DMS79 treated with DMSO at 0.1 percent for 48 hours (cell line): ENCODE measurements at regions not wholly inside any gene's neighbourhood (a gene's known extent, or its start where the extent isn't known, plus 50 kb on each side); places are given as distances from the start of the nearest gene placed in this dataset.
A peak's percentile ranks its signal among the peaks of the same experiment; 100 is the strongest.
"Not testable (repeated sequence)": the region's sequence is repeated elsewhere in the genome, so short reads cannot be mapped to it uniquely, and the experiment has no call there.

Experiments used
- DNase-seq: peaks from one replicate; lab custom pipeline; 2025; lab: John Stamatoyannopoulos, UW

- DNase-seq, result no peak
Measured at GRCh38 chr5:96483878-96484277, 50.8 kb upstream of the PCSK1 start.

DNA sequence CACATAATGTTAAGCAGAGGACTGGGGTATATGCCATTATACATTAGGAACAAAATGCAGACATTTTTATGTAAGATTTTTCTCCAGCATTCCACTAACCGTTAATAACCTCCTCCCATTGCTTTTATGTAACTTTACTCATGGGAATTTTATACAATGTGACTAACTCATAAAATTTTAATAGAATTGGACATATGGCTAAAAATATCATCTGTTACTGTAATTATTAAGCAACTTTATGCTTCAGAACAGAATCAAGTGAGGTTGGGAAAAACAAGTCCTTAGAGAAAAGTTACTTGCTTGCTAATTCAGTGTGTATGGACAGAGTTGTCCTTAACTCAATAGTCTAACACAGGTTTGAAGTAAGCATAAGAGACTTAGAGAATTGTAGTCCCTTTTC, 54.8 kb upstream of the PCSK1 start:
- DNase-seq, result no peak

- no peak for DNase-seq
Measured at GRCh38 chr5:96489532-96489931, 56.5 kb upstream of the PCSK1 start.

GRCh38 chr5:96492459-96493047, 59.5 kb upstream of the PCSK1 start:
- no peak for DNase-seq

DNA sequence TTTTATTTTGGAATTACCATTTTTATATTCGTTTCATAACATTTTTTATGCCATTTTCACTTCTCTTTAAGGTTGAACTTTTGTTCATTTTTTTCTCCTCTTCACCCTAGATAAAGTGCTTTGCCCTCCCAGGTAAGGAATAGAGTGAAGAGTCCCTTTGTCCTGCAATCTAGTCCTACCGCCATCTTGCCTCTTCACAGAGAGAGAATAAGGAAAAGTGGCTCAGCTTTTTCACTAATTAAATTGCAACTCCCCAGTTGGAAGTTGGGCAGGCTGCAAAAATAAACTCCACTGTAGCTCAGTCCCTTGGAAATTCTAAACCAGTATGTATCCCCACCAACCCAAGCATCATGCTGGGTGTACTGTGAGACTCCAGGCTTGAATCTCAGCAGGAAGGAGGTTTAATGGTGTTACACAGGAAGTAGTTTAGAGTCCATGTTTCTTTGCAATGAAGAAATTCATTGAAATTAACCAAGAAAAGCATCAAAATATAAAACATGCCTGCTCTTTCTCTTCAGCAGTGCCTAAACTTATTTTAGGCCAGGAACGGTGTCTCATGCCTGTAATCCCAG, 60.3 kb upstream of the PCSK1 start:
- DNase-seq, result no peak

DNA sequence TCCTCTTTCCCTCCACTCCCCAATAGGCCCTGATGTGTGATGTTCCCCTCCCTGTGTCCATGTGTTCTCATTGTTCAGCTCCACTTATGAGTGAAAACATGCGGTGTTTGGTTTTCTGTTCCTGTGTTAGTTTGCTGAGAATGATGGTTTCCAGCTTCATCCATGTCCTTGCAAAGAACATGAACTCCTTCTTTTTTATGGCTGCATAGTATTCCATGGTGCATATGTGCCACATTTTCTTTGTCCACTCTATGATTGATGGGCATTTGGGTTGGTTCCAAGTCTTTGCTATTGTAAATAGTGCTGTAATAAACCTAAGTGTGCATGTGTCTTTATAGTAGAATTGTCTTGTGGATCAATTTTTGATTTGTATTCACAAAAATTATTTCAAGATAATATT, 62.4 kb upstream of the PCSK1 start:
- DNase-seq, result not testable (repeated sequence)

DNA sequence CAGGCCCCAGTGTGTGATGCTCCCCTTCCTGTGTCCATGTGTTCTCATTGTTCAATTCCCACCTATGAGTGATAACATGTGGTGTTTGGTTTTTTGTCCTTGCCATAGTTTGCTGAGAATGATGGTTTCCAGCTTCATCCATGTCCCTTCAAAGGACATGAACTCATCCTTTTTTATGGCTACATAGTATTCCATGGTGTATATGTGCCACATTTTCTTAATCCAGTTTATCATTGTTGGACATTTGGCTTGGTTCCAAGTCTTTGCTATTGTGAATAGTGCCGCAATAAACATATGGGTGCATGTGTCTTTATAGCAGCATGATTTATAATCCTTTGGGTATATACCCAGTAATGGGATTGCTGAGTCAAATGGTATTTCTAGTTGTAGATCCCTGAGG, 64.0 kb upstream of the PCSK1 start:
- DNase-seq, result not testable (repeated sequence)

- no peak for DNase-seq
Measured at GRCh38 chr5:96499753-96500345, 66.8 kb upstream of the PCSK1 start.

DNA sequence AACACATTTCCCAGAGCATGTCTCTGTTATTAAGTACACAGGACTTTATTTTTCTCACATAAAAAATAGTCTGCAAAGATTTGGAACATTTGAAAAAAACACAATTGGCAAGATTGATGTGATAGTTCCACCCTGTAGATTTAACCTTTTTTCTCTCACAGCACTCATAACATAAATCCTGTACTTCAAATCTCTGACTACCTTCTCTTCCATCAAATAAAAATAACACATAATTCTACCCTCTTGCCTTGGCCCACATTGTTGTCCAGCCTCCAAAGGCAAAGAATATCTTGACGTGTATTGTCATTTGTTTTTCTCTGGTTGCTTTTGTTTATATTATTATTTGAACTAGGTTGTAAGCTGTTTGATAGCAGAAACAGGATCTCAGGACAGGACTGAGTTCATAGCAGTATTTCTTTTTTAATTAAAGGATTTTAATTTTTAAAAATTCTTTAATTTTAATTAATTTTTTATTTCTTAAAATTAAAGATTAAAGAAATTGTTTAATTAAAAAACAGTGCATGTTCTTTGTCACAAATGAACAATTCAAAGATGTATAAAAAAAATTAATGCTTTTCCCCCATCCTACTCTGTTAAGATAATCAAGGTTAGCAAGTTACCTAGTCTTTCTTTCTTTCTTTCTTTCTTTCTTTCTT, 69.1 kb upstream of the PCSK1 start:
- no peak for DNase-seq

DNA sequence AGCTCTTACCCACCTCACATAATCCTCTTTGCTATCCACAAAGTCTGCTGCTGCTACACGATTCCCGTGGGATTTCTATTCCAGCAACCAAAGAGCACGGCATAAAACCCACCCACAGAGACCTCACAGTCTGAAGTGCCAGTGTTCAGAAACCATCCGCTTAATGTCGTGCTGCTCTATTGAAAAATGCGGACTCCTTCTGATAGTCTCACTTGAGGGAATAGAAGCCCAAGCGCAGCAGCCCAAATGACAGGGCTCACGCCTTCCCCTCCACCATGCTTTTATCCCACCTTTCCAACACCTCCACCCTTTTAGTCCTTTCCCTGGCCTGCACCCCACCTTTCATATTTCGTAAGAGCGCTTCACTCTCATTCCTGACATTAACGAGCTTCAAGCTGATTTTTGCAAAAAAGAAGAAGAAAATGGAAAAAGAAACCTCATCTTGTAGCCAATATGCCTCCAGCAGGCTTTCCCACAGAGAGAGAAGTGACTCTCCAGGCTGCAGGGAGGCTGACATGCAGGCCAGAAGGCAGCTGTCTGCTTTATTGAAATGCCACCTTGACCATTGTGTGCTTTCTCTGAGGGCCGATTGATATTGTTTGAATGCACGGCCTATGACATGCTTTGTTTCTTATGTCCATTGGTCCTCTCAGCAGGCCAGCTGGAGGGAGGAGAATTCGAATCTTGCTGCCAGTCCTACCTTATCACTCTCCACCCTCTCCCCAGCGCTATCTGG, 70.6 kb upstream of the PCSK1 start:
- DNase-seq, result peak; percentile 50

- DNase-seq, result no peak
Measured at GRCh38 chr5:96506376-96506775, 73.3 kb upstream of the PCSK1 start.

GRCh38 chr5:96506866-96507527, 73.9 kb upstream of the PCSK1 start:
- no peak for DNase-seq

GRCh38 chr5:96509316-96509715, 76.3 kb upstream of the PCSK1 start:
- no peak for DNase-seq

DNA sequence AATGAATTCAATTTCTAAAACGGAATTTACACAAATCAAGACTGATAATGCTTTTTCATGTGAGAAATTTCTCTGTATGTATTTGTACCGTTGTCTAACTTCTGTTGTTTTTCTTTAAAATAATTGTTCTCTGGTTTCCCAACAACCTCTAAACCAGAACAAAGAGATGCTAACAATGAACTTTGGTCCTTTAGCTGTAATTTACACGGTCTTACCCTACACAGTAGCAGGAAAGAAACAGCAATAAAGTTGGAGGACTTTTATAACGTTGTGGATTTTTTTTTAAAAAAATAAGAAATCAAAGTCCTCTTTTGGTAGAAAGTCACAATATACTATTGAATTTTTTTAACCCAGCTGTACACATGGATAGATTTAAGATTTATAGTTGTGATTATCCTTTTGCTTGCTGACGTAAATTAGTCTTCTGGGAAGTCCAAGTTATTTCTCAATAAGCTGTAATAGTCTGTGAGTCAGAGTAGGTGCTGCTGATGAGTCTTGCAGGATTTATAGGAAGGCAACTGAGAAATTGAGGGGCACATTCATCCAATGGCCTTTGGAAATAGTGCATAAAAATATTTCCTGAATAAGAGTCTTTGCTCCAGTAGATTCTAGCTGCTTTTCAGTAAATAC, 76.8 kb upstream of the PCSK1 start:
- DNase-seq, result no peak

DNA sequence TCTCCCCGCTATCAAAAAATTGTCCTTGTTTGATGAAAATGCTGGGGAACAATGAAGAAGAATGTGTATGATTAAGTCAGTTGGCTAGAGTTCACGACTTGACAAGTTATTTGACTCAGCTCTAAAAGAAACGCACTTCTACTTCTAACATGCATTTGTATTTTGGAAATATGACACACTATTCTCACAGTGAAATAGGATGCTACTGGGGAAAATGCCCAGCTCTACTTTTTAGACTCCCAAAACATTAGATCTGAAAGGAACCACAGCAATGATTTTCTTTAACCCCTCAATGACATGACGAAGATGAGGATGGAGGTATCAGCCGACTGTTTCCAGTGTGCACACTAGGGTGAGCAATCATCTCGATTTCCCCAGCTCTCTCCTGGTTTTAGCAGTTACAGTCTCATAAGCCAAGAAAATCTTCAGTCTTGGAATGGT, 83.6 kb upstream of the PCSK1 start:
- DNase-seq, result peak; percentile 31

GRCh38 chr5:96517295-96517694, 84.2 kb upstream of the PCSK1 start:
- peak; percentile 68 for DNase-seq

GRCh38 chr5:96520345-96520744, 87.3 kb upstream of the PCSK1 start:
- no peak for DNase-seq

DNA sequence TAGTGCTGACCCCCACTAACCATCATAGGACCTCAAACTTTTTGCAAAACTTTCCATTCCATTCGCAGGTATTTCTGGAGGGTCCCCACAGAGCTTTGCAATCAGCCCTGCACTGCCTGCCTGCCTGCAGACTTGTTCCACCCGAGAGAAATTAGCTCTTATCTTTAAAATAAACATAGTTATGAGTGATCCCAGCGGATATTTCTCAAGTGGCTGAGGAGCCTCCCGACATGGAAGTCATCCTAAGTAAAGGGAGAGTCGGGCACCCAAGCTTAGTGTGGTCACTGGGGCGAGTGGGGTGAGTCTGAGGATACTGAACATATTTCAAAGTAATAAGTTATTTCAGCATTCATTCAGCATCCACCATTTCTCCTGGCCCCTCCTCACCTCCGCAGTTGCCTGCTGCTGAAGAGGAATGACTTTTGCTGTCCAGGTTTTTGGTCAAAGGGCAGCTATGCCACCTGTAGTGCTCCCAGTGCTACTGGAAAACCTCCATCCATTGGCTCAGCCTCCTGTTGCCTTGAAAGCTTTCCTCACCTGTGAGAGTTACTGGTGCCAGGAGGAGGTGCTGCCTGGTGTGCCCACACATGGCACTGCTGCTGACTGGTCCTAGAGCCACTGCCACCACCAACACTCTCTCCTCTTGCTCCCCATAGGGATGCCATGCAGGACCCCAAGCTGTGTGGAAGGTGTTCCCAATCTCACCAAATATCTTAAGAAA, 89.7 kb upstream of the PCSK1 start:
- no peak for DNase-seq

DNA sequence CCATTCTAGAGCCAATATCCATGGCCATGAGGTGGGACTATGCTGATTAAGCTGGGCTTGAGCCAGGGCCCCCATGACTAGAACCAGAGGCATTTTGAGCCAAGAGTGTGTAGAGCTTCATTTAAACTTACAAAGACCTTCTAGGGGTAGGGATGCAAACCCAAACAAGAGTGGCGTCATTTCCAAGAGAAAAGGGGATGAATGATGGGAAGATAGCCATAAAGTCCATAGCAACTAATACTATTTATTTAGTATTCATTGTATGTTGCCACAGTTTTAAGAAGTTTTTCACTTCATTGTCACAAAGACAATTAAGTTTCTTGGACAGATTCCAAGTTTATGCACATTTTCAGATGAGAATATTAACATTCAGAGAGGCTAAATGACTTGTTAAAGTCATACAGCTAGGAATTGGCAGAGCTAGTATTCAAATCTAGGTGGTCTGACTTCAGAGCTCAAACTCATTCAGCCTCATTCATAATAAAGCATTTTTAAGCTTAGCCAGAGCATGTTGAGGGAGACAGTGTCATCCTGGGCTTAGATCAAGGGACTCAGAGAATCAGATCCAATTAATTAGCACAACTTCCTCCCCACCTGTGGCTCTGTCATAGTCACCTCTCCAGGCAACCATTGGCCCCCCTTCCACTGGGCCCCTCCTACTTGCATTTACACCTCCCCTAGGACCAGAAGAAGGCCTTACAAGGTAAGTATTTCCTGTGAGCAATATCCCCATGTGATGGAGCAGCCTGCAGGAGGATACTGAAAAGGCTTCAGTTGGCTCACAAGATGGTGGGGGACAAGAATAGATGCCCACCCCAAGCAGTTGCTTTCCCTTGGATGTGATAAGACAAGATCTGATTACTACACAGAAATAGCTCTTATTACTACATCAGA, 95.0 kb upstream of the PCSK1 start:
- no peak for DNase-seq
